ENCODE measurements at regions not wholly inside any gene's neighbourhood (a gene's known extent, or its start where the extent isn't known, plus 50 kb on each side); places are given as distances from the start of the nearest gene placed in this dataset.
"Not testable (repeated sequence)": the region's sequence is repeated elsewhere in the genome, so short reads cannot be mapped to it uniquely, and the experiment has no call there.

DNA sequence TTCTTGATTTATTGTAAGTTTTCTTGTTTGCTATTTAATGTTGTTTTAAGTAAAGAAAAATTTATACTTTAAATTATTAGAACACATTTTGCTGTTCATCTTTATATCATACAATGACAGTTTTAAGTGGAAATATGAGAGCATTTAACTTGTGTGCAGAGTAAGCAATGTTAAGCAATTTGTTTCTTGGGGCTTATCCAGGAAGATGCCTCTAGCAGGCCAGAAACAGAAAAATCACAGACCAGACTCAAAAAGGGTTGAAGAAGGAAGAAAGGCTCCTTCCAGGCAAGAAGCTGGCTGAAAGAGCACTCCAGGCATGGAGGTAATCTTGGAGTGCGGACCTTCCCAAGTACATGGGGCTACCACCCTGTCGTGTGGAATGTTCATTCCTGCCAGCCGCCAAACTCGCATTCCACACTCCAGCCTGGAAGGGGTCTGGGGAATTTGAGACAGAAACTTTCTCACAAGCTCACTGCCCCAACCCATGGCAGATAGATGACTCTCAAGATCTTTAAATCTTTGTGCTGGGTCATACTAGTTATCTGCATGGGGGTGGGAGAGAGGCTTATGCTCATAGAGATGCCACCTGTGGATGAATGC is 1521.3 kb upstream of the AGA start:
- DNase-seq: no peak

DNA sequence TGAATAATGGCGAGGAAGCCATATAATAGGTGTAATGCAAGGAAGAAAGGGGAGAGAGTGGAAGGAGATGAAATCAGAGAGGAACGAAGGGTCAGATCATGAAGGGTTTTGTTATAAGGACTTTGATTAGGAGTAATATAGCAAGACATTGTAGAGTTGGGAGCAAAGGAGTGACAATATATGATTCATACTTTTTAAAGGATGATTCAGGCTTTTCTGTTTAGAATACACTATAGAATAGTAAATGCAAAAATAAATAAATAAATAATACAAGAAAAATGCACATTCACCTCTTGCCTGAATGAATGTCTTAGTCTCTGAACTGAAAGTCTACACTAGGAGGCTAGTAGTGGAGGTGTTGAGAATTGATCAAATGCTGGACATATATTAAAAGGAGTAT is 1524.4 kb upstream of the AGA start:
- no peak for DNase-seq

DNA sequence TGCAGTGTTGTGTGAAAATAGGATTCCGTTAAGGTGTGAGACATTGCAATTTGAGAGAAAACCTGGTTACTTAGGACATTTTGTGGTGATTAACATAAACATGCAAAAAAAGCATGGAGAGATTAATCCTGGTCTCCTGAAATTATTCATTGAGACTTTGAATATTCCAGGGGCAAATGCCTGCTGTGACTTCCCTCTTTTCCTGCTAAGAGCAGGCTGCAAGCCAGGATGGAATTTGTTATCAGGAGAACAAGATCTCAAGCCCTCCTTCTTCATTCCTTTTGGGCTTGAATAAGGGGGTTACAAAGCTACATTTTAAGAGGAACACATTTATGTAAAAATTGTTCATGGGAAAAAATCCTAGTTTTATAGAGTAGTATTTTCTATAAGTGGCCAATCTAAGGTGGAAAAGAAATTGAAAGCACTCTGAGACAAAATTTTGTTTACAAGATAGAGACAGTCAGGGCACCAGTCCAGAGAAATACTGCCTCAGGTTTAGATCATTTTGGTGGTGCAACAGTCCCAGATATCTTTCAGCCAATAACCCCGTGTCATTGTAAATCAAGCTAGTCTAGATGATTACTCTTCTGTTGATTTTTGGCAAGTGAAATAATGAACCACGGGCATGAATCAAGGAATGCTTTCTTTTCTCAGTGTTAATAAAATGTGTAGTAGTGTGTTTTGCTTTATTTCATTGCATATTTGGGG is 1528.3 kb upstream of the AGA start:
- no peak for DNase-seq

DNA sequence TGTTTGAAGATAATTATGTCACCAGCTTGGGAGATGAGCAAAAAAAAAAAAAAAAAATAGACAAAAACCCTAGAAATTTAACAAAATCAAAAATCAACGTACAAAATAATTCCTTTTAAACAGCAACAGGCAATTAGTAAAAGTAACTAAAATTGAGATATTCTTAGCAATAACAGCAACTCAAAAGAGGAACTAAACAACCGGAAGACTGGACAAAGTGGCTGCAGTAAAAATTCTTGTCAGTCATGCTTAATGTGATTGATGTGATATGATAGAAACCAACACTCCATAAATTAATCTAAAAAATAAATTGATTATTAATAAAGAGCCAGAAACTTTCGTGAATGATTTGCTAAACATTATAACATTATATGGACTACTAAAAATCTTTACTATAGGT is 1534.6 kb upstream of the AGA start:
- no peak for DNase-seq

DNA sequence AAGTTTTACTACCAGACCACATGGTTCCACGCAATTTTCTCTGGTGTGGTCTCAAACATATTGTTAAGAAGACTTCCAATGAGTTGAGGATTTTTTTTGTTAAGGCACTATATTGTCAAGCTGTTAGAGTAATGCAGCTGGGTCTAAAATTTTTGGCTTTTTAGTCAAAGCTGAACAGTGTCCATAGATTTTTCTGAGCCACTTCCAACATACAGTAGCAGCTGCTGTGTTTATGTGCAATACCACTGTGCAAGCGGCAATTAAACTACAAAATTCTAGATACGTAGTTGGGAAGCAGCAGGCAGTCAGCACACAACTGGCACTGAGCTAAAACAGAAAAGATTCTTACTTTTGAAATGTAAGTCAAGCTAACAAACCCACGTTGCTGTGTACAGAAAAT is 1551.1 kb upstream of the AGA start:
- no peak for DNase-seq

DNA sequence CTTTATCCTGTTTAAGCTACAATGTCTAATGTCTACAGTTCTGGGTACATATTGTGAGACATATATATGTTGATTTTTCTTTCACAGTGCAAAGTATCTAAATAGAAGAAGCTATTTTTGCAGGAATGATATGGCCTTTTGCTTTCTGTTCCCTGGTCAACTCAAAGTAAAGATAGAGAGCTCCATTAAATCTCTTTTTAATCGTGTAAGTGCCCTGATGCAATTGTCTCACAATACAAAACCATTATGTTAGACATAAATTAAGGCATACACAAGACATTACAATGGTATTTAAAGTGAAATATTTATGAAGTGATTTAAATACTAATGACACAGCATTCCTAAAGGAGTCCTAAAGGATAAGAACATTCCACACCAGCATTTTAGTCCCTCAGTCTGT is 1559.7 kb upstream of the AGA start:
- DNase-seq: no peak

DNA sequence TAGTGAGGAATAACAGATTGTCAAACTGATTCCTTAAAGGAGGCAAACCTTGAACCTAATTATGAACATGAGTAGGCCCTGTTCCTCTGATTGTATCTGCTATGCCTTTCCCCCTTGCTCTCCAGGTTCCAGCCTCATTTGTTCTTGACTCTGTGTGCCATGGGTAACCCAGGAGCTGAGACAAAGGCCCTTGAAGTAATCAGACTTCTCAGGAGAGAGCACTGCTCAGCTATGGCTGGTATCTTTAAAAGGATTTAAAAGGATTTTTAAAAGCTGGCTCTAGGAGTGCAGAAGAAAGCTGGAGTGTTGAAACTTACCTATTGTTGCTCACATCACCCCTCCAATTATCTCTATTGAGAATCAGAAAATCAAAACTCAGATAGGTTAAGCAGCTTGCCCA is 1565.5 kb upstream of the AGA start:
- no peak for DNase-seq

DNA sequence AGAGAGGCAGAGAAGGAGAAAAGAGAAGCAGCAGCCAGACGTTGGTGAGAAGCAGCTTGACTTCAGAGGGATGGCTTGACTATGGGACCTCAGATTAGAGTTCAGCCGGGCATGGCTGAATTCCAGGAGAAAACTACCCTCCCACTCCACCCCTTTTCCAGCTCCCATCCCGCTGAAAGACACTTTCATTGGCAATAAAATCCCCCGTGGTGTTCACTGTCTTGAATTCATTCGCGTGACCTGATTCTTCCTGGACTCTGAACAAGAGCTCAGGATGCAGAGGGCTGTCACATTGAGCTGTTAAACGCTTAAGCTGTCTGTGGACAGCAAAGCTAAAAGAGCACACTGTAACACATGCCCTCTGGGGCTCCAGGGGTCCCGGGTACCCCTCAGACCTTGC is 1575.3 kb upstream of the AGA start:
- no peak for DNase-seq

DNA sequence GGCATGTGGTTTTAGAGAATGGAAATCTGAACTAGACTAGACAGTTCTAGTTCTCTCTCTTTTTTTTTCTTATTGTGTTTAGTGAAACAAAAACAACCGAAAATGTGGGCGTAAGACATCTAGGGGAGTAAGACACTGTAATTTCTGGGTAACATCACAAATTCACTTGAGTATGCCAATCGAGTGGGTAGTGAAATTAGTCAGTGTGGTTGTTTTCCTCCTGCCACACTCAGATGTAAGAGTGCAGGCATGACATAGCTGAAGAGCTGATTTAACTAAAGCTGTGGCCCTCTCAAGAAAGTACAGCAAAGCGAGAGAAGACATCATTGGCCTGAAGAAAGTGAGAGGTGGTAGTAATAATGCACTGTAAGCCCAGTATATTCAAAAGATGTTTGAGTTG is 1585.3 kb upstream of the AGA start:
- no peak for DNase-seq

DNA sequence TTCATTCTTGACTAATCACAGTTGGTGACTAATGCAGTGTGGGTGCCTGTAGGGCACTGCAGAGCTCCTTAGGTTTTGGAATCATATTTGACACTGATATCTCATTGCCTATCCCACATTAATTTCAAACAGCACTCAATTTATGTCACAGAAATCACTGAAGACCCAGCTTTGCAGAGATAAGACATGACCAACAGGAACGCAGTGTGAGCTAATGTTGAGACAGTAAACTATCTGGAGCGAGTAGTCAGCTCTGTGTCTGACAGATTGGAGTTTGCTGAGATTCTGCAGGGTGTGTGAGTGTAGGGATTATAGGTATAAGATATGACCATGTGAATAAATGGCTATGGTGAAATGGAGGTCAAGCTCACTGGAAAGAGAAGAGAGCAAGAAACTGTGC is 1586.1 kb upstream of the AGA start:
- no peak for DNase-seq

DNA sequence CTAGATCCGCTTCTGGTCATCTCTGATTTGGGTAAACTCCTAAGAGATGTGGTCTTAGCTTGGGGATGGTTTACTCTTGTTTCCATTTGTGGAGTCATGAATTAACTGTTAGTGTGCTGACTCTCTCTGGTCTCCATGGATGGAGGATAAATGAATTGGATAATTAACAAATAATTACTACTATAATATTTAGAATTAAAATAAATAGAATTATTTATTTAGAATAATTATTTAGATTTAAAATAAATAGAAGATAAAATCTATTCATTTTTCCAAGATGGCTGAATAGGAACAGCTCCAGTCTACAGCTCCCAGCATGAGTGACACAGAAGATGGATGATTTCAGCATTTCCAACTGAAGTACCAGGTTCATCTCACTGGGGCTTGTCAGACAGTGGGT is 1587.4 kb upstream of the AGA start:
- DNase-seq: no peak

DNA sequence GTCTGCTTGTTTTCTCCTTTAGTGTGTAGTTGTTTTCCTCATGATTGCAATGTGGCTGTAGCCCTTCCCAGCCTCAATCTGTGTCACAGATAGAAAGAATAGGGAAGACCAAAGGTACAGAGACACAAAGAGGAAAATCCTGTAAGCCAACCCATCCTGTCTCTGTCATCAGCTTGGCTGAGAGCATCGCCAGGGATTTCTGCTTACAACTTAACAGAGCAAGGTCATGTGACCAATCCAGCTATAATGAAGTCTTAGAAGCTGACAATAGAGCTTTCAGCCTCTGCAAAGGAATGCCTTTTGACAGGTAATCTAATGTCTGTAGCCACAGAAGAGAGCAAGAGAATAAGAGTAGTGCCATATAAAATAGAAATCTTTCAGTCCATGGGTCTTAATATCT is 1598.0 kb upstream of the AGA start:
- no peak for DNase-seq

DNA sequence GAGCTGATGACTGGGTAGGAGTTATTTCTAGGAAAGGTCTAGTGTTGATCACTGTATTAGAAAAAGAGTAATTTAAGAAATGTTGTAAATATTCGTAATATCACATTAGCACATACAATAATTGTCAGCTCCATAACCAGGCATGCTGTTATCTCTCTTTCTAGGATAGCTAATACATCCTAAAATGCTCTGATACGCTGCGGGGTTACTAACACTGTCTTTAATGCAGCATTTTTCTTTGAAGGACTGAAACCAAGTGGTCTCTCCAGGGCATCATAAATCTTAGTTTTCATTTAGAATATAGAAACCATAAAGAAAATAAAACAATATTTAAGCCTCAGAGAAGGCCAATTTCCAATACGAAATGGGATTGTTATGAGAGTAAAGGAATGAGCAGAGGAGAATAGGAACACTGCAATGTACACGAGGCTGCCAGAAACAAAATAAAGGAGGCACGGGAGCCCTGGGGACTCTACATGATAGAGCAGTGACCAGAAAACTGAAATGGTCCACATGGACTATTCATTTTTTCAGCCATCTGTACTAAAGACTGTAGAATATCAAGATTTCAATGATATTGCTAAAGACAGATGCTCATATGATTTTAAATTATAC is 1606.7 kb upstream of the AGA start:
- DNase-seq: no peak

DNA sequence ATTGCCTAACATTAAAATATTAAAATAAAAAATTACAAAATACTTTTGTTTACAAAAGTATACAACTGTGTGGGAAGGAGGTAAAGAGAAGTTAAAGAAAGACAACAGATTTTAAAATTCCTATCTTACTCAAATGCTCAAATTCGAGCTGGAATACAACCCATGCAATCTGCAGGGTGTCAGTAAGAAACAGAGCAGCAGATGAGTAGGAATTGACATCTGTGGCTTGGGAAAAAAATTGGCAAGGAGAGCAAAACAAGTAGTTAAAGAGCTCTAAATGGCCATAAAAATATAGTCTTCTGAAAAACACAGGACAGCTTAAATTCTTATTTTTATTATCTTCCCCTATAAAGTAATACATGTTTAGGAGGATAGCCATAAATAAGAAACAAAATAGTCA is 1609.0 kb upstream of the AGA start:
- DNase-seq: no peak

DNA sequence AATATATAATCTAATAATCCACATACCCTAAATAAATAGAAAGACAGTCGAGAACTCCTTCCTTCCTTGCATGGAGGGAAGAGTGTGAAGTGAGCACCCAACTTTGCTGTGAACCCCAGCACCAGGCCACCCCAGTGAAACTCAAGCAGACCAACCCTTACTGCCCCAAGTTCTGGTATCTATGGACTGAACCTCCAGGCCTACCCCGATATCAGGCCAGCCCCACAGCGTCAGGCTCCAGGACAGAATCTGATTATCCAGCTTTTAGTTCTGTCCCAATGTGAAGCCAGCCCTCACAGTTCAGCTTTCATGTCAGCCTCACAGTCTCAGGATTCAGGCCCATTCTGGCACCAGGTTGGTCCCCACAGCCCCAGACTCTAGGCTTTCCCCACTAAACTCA is 1617.2 kb upstream of the AGA start:
- no peak for DNase-seq

DNA sequence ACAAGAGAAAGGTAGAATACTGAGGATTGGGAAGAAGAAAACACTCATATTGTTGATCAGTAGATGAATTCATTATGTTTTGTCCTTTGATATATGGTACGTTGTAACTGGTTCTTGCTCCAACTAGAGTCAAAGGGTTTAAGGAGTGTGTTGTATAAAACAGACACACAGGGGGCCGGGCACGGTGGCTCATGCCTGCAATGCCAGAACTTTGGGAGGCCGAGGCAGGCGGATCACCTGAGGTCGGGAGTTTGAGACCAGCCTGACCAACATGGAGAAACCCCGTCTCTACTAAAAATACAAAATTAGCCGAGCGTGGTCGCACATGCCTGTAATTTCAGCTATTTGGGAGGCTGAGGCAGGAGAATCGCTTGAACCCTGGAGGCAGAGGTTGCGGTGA is 1624.0 kb upstream of the AGA start:
- DNase-seq: not testable (repeated sequence)

DNA sequence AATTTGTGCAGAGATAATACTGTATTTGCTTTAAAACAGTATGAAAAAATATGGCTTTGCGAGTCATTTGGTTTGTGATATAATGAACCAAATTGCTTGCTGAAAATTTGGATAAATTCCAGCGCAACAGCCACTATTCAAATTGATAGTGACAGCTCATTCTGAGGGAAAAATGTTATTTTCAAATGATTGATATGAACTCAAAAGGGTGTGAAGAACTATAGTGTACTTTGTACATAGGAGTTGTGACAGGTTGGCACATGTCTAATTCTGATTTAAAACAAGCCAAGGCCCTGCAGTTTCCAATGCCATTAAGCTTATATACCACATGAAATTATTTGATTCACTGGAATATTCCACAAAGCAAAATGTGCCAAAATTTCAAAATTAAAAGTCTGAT is 1628.9 kb upstream of the AGA start:
- DNase-seq: no peak

DNA sequence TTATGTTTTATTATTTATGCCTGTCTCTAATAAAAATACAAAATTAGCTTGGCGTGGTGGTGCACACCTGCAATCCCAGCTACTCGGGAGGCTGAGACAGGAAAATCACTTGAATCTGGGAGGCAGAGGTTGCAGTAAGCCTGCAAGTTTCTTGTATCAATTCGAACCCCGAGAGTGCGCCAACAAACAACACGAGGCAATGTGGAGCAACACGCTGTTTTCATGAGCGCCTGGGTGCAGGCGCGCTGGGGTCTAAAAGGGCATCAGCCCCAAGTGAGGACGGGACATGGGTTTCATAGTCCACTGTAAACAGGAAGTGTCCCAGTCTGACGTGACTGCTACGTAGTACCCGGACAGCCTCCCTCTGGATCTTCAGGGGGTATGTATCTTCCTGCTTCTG is 1634.6 kb upstream of the AGA start:
- no peak for DNase-seq

DNA sequence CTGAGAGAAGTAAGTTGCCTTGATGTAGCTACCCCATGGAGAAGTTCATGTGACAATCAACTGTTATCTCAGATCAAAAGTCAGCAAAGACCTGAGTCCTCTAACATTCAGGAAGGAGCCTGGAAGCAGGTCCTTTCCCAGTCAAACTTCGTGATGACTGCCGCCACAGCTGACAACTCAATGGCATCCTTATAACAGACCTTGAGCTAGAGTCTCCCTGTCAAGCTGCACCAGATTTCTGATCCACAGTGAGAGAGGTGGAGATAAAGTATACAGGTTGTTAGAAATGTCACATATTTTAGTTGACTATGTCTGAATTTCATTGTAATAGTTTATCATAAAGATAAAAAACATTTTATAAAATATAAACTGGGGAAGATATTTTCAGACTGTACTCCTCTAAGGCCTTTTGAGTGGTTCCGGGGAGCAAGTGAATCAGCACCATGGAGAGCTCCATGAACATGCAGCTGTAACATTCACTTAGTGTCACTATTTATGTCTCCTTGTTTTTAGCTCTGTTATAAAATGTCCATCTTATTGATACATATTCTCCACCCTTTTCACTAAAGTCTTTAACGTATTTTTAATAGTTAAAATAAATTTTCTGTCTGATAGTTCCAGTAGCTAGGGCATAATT is 1653.5 kb upstream of the AGA start:
- peak in 4 of 51 donors; percentile 2 to 28 (median 12) for DNase-seq

DNA sequence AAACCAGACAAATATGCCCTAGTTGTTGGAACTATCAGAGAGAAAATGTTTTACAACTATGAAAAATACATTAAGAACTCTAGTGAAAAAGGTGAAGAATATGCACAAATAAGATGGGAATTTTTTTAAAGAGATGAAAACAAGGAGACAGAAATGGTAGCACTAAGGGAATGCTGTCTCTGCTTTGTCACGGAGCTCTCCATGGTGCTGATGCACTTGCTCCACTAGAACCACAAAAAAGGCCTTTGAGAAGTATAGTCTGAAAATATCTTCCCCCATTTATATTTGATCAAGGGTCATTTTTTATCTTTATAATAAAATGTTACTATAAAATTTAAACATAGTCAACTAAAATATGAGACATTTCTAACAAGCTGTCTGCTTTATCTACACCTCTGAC is 1655.5 kb upstream of the AGA start:
- DNase-seq: peak in 4 of 51 donors; percentile 2 to 25 (median 7)

DNA sequence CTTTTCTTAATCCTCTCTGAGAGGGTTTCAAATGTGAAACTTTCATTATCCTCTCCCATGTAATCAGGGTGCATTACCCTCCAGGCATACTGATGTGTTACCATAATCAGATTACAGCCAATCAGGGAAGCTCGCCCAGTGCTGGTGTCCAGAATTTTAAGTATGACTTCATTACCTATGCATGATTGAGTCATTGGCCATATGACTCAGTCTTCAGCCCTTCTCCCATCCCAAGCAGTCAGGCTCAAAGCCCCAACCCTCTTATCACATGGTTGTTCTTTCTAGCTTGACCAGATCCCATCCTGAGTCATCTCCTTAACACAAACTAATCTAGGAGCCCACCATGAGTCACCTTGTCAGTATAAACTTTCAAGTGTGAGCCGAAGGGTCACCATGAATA is 1668.1 kb upstream of the AGA start:
- no peak for DNase-seq

DNA sequence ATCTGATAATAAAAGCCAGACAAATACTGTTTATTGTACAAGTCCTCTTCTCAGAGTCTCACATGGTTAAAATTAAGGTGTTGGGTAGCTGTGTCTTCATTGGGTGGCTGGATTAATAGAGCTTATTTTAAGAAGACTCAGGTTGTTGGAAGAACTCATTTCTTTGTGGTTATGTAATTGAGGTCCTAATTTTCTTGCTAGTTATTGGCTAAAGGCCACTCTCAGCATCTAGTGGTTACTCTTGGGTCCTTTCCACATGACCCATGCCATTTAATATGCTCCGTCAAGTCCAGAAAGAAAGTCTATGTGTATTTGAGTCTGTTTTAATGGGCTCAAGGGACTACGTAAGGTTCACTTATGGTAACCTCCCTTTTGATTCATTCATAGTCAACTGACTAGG is 1668.6 kb upstream of the AGA start:
- no peak for DNase-seq

All from hypothalamus (tissue), 51 donors.